GM21717 (cell line): ENCODE measurements at regions not wholly inside any gene's neighbourhood (a gene's known extent, or its start where the extent isn't known, plus 50 kb on each side); places are given as distances from the start of the nearest gene placed in this dataset.

ENCODE experiments used
- ATAC-seq: cut with Tn5 transposase; IDR thresholded peaks from one replicate; pipeline ENCODE4 v1.9.1; 2021; ENCODE audit warnings: mild to moderate bottlenecking, moderate library complexity; ENCODE audit not compliant: unreplicated experiment

DNA sequence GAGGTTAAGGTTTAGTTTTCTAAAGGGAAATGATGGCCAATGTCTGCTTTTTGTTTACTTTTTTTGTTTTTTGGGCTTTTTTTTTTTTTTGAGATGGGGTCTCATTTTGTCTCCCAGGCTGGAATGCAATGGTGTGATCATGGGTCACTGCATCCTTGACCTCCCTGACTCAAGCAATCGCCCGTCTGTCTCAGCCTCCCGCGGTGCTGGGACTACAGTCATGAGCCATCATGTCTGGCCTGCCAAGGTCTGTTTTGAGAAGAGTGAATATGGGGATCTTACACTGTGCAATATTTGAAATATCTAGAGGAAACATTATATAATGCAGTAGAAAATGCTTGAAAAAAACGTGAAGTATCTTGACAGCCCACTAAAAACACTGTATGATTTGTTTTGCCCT is 162.5 kb downstream of the GASK1B start:
- no peak for ATAC-seq

DNA sequence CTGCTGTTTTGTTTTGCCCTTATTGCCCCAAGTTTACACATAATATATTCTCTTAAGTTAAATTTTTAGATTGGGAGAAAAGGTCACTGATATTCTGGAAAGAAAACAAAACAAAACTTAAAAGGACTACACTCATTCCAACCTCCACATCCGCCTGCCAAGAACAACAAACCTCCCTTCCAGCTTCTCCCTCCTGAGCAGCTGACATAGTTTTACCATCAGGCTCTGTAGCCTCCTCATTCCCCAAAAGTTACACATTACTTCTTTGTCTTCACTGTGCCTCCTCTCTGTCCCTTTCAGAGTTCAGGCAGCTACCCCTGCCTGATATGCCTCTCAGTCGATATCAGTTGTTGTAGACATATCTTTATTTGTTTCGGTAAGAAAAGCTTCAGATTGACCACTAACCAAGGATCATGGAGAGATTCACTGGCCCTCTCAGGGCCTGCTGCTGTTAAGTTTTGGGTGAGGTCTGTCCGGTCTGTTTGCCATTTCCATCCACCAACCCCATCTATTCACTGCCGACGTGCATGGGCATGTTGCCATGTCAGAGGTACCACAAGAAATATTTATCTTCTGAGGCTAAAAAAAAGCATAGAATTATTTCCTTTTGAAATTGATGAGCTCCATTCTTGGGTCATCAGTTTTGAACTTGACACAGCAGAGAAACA is 164.1 kb downstream of the GASK1B start:
- ATAC-seq = no peak

DNA sequence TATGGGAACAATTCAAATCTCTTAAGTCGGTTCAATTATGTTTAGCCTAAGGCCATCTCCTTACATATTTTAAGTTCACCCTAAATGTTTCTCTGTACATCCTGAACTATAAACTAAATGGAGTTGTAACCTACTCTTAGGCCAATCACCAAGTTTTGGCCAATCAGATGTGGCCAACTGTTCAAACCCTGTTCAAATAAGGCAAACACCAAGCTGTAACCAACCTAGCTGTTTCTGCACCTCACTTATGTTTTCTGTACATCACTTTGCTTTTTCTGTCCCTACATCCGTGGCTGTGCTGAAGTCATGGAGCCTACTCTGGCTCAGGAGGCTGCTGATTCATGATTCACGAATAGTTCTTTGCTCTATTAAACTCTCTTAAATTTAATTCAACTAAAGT is 165.3 kb downstream of the GASK1B start:
- no peak for ATAC-seq

DNA sequence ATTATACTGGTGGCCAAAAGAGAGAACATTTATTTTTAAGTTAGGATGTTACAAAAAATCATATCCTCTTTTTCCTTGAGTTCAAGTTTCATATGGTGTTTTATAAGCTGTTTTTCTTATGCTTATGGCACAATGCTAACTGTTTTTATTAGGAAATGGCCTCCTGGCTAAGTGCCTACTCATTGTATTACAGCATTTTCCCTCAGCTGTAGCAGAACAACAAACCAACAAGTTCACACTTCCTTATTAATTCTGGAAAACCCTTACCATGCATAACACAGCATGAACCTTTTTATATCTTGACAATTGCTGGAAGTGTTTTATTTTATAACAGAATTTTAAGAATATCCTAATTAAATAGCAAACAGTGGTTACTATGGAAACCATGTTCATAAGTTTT is 165.8 kb downstream of the GASK1B start:
- ATAC-seq = no peak

DNA sequence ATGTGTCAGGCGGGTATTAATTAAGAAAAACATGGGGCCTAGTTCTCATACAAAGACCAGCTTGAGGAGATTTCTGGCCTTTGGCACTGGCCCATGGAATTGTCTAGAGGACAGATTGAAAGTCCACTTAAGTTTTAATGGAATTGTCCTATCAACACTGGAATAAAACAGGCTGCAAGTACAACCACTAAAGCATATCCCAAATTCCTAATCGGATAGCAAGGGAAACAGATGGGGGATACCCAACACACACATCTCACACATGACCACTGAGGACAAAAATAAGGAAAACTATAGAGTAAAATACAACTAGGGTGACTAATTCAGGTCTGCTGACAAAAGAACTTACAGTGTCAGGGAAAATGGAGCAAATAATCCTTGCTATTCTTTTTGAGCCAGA is 167.8 kb downstream of the GASK1B start:
- no peak for ATAC-seq

DNA sequence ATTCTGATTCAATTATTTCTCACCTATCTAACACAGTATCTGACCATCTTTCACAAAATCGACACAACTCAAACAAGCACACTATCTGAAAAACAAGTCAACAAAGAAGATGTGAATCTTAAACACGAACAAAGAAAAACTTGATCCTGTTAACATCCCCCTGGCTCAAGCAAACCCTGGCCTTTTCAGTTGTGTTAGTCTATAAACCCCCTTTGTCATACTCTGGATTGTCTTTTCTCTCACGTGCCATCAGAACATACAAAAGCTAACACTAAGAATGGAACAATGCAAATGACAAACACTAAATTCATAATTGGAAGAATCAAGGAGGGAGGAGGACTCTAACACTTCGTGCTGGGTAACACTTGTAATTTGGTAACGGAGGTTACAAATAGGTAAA is 168.7 kb downstream of the GASK1B start:
- ATAC-seq = no peak

GRCh38 chr4:158003212-158003611 is 169.6 kb downstream of the GASK1B start:
- ATAC-seq = no peak

- no peak for ATAC-seq
Observed at GRCh38 chr4:158002173-158002572, 170.7 kb downstream of the GASK1B start.

DNA sequence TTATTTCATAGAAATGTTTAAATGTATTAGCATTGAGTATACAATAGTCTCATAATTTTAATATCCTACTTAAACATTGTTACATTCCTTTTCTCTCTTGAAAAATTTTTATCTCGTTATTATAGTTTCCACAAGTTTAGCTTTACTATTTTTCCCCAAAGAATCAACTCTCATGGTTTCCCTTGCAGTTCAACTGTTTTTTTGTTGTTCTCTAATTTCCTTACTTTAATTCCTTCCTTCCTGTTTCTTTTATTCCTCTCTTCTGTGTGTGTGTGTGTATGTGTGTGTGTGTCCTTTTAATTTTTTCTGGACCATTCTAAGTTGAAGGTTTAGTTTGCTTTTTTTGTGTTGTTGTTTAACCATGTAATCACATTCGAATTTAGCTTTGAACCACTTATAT is 171.1 kb downstream of the GASK1B start:
- no peak for ATAC-seq

DNA sequence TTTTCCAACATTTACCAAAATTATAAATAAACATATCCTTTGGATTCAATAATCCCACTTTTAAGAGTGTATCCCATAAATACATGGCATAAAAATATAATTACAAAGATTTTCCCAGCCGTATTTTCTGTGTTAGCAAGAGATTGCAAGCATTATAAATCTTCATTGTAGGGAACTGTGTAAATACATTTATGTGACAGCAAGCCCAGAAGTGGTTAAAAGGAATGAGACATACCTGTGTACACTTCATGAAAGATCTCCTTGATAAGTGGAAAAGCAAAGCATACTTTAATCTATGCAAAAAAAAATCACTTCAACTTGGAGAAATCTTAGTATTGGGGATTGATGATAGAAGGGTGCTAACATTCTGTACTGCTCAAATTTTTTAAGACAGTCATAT is 173.1 kb downstream of the GASK1B start:
- ATAC-seq = no peak

- ATAC-seq = no peak
Observed at GRCh38 chr4:157997296-157997695, 175.5 kb downstream of the GASK1B start.

- no peak for ATAC-seq
Observed at GRCh38 chr4:157996061-157997028, 176.5 kb downstream of the GASK1B start.

- no peak for ATAC-seq
Observed at GRCh38 chr4:157994863-157995262, 178.0 kb downstream of the GASK1B start.

- no peak for ATAC-seq
Observed at GRCh38 chr4:157992948-157993839, 179.6 kb downstream of the GASK1B start.

DNA sequence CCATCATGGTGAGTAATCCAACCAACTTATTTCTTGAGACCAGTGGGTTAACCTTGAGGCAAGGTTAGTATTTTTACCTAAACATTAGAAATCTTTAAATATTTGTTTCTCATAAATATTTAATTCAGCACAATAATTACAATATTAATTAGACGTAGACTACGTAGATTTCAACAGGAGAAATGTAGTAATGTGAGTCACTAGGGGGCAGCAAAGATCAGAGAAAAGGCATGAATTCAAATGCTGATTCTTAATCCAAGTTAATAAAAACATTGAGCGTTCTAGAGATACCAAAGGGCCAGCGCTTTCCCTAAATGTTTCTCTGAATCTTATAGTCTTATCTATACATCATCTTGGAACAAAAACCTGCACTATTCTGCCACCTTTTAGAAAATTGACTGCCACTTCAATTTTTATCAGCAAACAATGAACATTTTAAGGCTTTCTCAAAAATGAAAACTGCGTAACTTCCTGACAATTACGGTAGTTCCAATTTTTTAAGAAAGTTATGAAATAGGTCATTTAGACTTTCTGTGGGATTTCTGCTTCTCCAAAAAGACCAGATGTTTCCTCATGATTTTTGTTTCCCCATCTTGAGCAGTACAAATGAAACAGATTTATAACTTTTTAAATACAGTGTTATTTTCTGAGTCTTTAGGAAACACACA is 180.7 kb downstream of the GASK1B start:
- ATAC-seq = peak; percentile 72

DNA sequence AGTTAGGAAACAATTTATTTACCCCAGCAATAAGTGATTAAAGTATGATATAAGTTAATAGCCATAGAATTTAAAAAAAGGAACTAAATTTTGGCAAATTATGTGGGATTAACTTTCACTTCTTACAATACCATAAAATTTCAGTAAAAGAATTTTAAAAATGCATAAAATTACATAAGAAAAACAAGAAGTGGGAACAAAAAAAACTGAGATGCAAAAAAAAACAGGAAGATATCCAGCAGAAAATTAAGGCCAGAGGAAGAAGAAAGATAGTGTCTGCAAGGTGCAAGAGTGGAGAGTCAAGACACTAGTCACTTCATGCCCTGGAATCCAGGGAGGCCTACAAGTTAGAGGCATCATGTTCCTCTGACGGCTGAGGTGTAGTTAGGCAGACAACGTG is 184.2 kb downstream of the GASK1B start:
- no peak for ATAC-seq

- ATAC-seq = no peak
Observed at GRCh38 chr4:157984285-157984911, 188.4 kb downstream of the GASK1B start.

DNA sequence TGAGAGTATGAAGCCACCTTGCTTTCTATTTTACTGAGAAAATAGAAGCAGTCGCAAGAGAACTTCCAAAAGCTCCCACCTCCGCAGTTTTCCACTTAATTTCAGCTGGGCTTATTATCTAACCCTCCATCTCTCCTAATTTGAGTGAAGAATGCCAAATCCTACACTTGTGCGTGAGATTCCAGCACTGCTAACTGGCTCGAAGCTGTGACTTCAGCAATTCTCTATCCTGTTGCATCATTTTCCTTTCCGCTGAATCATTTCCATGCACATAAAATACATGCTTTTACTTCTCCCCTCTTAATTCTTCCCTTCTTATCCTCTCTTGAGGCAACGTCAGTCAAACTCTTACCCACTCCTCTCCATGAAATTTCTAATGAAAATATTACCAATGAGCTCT is 189.5 kb downstream of the GASK1B start:
- ATAC-seq = no peak

DNA sequence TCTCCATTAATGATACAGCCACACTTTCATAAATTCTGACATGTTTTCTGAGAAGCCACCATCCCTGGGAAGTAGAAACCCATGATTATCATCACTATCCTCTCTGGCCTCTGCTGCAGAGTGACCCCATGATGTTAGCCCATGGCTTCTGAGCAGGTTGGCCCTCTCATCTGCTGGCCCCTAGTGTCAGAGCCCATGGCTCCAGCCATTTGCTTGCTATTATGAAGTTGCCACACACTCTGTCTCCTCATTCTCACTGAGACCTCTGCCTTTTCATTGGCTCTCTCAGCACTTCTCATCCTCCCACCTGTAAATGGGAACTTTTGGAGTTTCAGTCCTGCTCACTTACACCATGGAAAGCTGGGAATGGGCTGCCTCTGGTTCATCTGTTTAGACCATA is 192.7 kb downstream of the GASK1B start:
- ATAC-seq = no peak

DNA sequence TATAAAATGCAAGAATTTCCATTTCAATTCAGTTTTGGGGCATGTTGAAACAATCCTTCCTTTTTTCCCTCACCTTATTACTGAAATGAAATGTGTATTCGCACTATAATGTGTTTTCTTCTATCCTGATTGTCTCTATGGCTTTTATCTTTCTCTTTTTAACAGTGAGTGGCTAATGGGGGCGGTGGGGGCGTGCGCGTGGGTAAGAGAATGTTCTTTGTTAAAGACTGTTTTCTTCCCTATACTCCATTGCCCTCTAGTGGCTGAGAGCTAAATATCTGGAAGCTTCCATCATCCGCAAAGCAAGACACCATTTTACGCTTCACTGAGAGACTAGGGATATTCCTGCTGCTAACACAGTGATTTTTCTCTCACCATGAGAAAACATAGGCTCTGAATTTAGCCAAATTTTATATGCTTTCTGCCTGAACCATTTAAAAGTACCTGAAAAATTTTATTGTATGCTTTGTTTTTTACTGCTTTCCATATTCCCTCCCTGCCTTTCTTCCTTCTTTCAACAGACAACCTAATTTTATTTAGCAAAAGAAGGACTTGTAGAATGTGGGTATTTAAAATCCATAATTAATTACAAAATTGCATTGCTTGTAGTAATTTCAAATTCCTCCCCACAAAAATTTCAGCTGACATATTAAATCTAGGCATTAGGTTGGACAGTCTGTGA is 194.0 kb downstream of the GASK1B start:
- ATAC-seq = peak; percentile 92
